ENCODE measurements at regions not wholly inside any gene's neighbourhood (a gene's known extent, or its start where the extent isn't known, plus 50 kb on each side); places are given as distances from the start of the nearest gene placed in this dataset.

- Histone ChIP-seq H3K4me1 (ENCODE audit: insufficient read depth) (no peaks in the 10 kb centered on the region), H3K4me3 (no peak overlapping the region), H3K27ac (no peak overlapping the region), H3K9me3 (no peaks in the 10 kb centered on the region), H3K36me3 (no peaks in the 10 kb centered on the region), H3K27me3 (no peaks in the 10 kb centered on the region)
- 28 to 36% (median 31%) methylated on average over 3 of the region's 3 CpGs for WGBS, 3 donors
- TF ChIP-seq POLR2A (IDR thresholded peaks at IDR 0.05) (no peak), CTCF (IDR thresholded peaks at IDR 0.05) (no peak), EP300 (IDR thresholded peaks at IDR 0.05) (no peak)
- DNase-seq = no peak
- intact Hi-C loops (cut with DNase I) = no loop called here
Measured at GRCh38 chr18:43392168-43392567, 114.9 kb upstream of the SYT4 start.

GRCh38 chr18:43393174-43393573 lies 115.9 kb upstream of the SYT4 start:
- no peak for TF ChIP-seq POLR2A (IDR thresholded peaks at IDR 0.05)
- TF ChIP-seq CTCF (IDR thresholded peaks at IDR 0.05) = no peak
- no peak for TF ChIP-seq EP300 (IDR thresholded peaks at IDR 0.05)
- Histone ChIP-seq H3K4me1 (ENCODE audit: insufficient read depth) (no peaks in the 10 kb centered on the region), H3K27me3 (no peaks in the 10 kb centered on the region), H3K9me3 (no peaks in the 10 kb centered on the region), H3K36me3 (no peaks in the 10 kb centered on the region), H3K4me3 (no peak overlapping the region), H3K27ac (no peak overlapping the region)
- intact Hi-C loops (cut with DNase I) = no loop called here
- DNase-seq = peak in 3 of 5 donors; percentile 10 to 21 (median 16)
- 5 to 11% (median 5%) methylated on average over 2 of the region's 2 CpGs for WGBS, 3 donors

GRCh38 chr18:43396266-43396665 lies 119.0 kb upstream of the SYT4 start:
- Histone ChIP-seq H3K9me3 (no peaks in the 10 kb centered on the region), H3K27me3 (no peaks in the 10 kb centered on the region), H3K4me3 (no peak overlapping the region), H3K36me3 (no peaks in the 10 kb centered on the region), H3K4me1 (ENCODE audit: insufficient read depth) (no peaks in the 10 kb centered on the region), H3K27ac (no peak overlapping the region)
- WGBS, 3 donors = 1 to 9% (median 3%) methylated on average over 1 of the region's 1 CpG
- DNase-seq = no peak
- intact Hi-C loops (cut with DNase I) = no loop called here
- no peak for TF ChIP-seq EP300 (IDR thresholded peaks at IDR 0.05)
- TF ChIP-seq CTCF (IDR thresholded peaks at IDR 0.05) = peak in 2 of 3 donors; percentile 19 to 31
- TF ChIP-seq POLR2A (IDR thresholded peaks at IDR 0.05) = no peak

- Histone ChIP-seq H3K27me3 (no peaks in the 10 kb centered on the region), H3K36me3 (no peaks in the 10 kb centered on the region), H3K4me1 (ENCODE audit: insufficient read depth) (no peaks in the 10 kb centered on the region), H3K4me3 (no peak overlapping the region), H3K27ac (no peak overlapping the region), H3K9me3 (no peaks in the 10 kb centered on the region)
- DNase-seq = no peak
- TF ChIP-seq POLR2A (IDR thresholded peaks at IDR 0.05) = no peak
- TF ChIP-seq EP300 (IDR thresholded peaks at IDR 0.05) = no peak
- TF ChIP-seq CTCF (IDR thresholded peaks at IDR 0.05) = no peak
- WGBS, 3 donors = 98 to 100% (median 98%) methylated on average over 1 of the region's 1 CpG
- intact Hi-C loops (cut with DNase I) = no loop called here
Measured at GRCh38 chr18:43398601-43399000, 121.3 kb upstream of the SYT4 start.
